ENCODE measurements at regions not wholly inside any gene's neighbourhood (a gene's known extent, or its start where the extent isn't known, plus 50 kb on each side); places are given as distances from the start of the nearest gene placed in this dataset.

DNA sequence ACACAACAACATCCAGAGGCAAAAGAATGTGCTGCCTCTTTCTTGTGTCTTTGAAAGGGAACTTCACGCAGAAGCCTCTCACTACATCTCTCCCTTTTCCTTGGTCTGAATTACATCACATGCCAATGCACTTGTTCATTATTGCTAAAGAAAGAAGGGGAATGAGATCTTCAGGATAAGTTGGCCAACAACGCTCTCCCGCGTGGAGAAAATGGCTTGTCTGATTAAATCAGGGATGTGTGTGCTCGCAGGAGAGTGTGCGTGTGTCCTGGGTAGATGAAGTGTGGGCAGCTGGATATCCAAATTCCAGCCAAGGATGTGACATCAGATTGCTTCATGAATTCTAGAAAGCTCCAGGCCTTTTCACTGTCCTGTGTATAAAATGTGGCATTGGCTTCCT, 541.6 kb upstream of the FZD8 start:
- no peaks in the 10 kb centered on the region for H3K9me3 ChIP-seq
- H3K27ac ChIP-seq, result no peak overlapping the region
- H3K4me1 ChIP-seq, result peaks cover 0 to 3% of the 10 kb centered on the region in 2 donors
- DNase-seq (no peak), ATAC-seq (no peak)
- intact Hi-C loops (cut with DNase I), result no loop called here
- H3K4me3 ChIP-seq, result no peak overlapping the region
- TF ChIP-seq, protein P1, sequence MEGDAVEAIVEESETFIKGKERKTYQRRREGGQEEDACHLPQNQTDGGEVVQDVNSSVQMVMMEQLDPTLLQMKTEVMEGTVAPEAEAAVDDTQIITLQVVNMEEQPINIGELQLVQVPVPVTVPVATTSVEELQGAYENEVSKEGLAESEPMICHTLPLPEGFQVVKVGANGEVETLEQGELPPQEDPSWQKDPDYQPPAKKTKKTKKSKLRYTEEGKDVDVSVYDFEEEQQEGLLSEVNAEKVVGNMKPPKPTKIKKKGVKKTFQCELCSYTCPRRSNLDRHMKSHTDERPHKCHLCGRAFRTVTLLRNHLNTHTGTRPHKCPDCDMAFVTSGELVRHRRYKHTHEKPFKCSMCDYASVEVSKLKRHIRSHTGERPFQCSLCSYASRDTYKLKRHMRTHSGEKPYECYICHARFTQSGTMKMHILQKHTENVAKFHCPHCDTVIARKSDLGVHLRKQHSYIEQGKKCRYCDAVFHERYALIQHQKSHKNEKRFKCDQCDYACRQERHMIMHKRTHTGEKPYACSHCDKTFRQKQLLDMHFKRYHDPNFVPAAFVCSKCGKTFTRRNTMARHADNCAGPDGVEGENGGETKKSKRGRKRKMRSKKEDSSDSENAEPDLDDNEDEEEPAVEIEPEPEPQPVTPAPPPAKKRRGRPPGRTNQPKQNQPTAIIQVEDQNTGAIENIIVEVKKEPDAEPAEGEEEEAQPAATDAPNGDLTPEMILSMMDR (IDR thresholded peaks at IDR 0.05), result no peak
- no peaks in the 10 kb centered on the region for H3K27me3 ChIP-seq
- H3K36me3 ChIP-seq, result no peaks in the 10 kb centered on the region

DNA sequence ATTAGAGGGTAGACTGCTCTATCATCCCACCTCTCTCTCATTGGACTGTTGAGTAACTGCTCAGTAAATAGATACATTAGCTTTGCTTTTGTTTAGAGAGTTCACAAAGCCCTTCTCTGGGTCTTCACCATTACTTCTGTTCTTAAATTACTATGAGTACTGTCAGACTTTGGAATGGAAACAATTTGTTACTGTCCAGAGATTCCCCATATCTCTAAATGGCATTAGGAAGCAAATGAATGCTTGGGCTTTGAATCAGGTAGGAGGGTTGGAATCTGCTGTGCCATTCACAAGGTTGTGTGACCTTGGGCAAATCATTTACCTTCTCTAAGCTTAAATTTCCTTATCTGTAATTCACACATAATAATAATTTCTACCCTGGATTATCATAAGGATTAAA, 541.0 kb upstream of the FZD8 start:
- no peaks in the 10 kb centered on the region for H3K36me3 ChIP-seq
- H3K27me3 ChIP-seq, result no peaks in the 10 kb centered on the region
- no peak overlapping the region for H3K27ac ChIP-seq
- H3K9me3 ChIP-seq, result no peaks in the 10 kb centered on the region
- DNase-seq (no peak), ATAC-seq (no peak)
- TF ChIP-seq, protein P1 (IDR thresholded peaks at IDR 0.05), result no peak
- H3K4me1 ChIP-seq, result peaks cover 0 to 3% of the 10 kb centered on the region in 2 donors
- no peak overlapping the region for H3K4me3 ChIP-seq
- intact Hi-C loops (cut with DNase I), result no loop called here

DNA sequence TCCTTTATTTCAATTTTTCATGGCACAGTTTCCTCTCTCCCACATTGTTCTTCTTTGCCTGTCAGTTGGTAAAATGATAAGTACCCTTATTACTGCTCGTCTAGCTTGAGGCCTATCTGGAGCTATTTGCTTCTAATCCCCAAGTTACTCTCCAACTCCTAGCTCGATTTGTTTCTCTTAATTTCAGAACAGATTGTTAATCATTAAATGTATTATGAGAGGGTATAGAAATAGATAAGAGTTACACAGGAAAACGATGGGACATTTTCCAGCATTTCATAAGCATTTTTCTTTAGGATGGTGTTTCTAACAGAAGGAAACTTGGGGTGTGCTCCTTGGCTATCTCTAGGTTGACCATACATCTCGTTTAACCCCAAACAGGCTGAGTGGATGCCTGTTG, 540.5 kb upstream of the FZD8 start:
- Histone ChIP-seq H3K9me3 (no peaks in the 10 kb centered on the region), H3K27me3 (no peaks in the 10 kb centered on the region), H3K36me3 (no peaks in the 10 kb centered on the region), H3K27ac (no peak overlapping the region), H3K4me1 (peaks cover 0 to 3% of the 10 kb centered on the region in 2 donors), H3K4me3 (no peak overlapping the region)
- DNase-seq, result no peak
- TF ChIP-seq, protein P1 (IDR thresholded peaks at IDR 0.05), result no peak
- ATAC-seq, result no peak
- intact Hi-C loops (cut with DNase I), result no loop called here

DNA sequence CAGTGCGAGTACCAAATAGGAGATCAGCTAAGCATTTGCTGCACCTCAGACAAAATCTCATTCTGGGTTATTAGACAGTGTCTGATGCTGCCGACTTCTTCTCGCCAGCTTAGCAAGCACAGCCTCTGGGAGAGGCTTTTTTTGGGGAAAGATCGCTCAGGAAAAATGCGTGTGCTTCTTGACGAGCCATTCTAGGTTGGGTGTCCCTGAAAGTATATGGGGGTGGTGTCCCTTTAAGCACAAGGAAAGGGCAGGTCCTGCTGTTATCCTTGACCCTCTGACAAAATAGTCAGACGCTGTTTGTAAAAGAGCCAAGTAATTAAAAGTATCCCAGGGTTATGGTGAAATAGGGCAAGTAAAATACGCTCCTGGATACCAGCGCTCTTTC, 540.1 kb upstream of the FZD8 start:
- TF ChIP-seq, protein P1 (IDR thresholded peaks at IDR 0.05), result no peak
- no peak overlapping the region for H3K27ac ChIP-seq
- no peaks in the 10 kb centered on the region for H3K9me3 ChIP-seq
- intact Hi-C loops (cut with DNase I), result no loop called here
- H3K4me1 ChIP-seq, result peaks cover 0 to 3% of the 10 kb centered on the region in 2 donors
- DNase-seq (no peak), ATAC-seq (no peak)
- no peak overlapping the region for H3K4me3 ChIP-seq
- no peaks in the 10 kb centered on the region for H3K27me3 ChIP-seq
- H3K36me3 ChIP-seq, result no peaks in the 10 kb centered on the region

DNA sequence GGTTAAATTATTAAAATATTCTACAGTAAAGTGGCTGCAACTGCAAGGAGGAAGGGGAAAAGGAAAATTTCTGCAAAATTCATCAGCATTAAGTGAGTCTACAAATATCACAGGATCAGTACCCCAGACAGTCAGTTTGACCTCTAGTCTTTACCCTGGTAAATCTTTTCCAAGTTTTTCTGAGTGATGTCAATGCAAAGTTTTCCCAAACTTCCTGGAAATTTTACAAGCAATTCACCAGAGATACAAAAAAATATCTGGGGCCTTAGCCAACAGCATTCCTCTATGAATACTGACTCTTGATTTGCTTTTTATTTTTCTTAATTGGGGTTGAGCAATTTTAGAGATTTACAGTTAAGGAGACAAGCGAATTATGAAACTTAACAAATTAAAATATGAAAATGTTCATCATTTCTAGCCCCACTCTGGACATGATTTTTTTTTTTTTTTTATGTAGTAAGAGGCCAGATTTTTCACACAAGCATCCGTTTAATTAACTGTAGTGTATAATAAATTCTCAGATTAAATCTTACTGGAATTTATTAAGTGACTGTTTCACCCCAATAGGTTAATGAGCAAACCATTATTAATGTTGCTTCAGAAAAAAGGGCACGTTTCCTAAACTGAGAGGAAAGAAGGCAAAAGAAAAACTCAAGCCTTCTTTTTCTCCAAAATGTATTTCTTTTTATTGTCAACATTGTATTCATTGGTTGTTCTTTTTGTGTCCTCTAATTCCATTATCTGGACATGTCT, 539.5 kb upstream of the FZD8 start:
- no peak for DNase-seq
- TF ChIP-seq, protein P1 (IDR thresholded peaks at IDR 0.05), result no peak
- intact Hi-C loops (cut with DNase I), result no loop called here
- H3K9me3 ChIP-seq, result no peaks in the 10 kb centered on the region
- no peaks in the 10 kb centered on the region for H3K27me3 ChIP-seq
- H3K36me3 ChIP-seq, result no peaks in the 10 kb centered on the region
- H3K4me1 ChIP-seq, result peaks cover 0 to 3% of the 10 kb centered on the region in 2 donors
- H3K27ac ChIP-seq, result no peak overlapping the region
- no peak for ATAC-seq
- H3K4me3 ChIP-seq, result no peak overlapping the region

Data from left lung (tissue), 4 donors.